Astrocyte (in vitro differentiated cells and primary cell): ENCODE measurements at regions not wholly inside any gene's neighbourhood (a gene's known extent, or its start where the extent isn't known, plus 50 kb on each side); places are given as distances from the start of the nearest gene placed in this dataset.

Source experiments
- DNase-seq: peaks from one replicate; pipeline ENCODE4 v3.0.0-alpha.2; 2010; ENCODE audit warnings: low read depth
- FAIRE-seq: peaks from 2 replicates; lab custom pipeline; 2011; peaks lifted over from hg19 to GRCh38; lab: Jason Lieb, UNC
- H2AFZ ChIP-seq: 2 replicates; pipeline ENCODE4 v1.6.0; 2012; ENCODE audit warnings: low read depth, low read length, inconsistent platforms
- H3K27ac ChIP-seq: 2 replicates; pipeline ENCODE4 v1.5.1; 2011; ENCODE audit warnings: low read depth, low read length, inconsistent platforms
- H3K27me3 ChIP-seq: 2 replicates; pipeline ENCODE4 v1.6.0; 2011; ENCODE audit warnings: low read length, inconsistent platforms; ENCODE audit not compliant: insufficient read depth
- H3K36me3 ChIP-seq: 2 replicates; pipeline ENCODE4 v1.5.1; 2011; ENCODE audit warnings: low read length, inconsistent platforms; ENCODE audit not compliant: insufficient read depth
- H3K4me1 ChIP-seq: 2 replicates; pipeline ENCODE4 v1.5.1; 2011; ENCODE audit warnings: low read length, inconsistent platforms; ENCODE audit not compliant: insufficient read depth
- H3K4me2 ChIP-seq: 2 replicates; pipeline ENCODE4 v1.6.0; 2012; ENCODE audit warnings: low read length, inconsistent platforms
- H3K4me3 ChIP-seq: 2 replicates; pipeline ENCODE4 v1.5.1; 2011; ENCODE audit warnings: low read depth, mild to moderate bottlenecking, low read length, inconsistent platforms; ENCODE audit not compliant: insufficient read depth
- H3K79me2 ChIP-seq: 2 replicates; pipeline ENCODE4 v1.6.0; 2012; ENCODE audit warnings: mild to moderate bottlenecking, low read length, inconsistent platforms; ENCODE audit not compliant: insufficient read depth
- H3K9ac ChIP-seq: 2 replicates; pipeline ENCODE4 v1.6.0; 2012; ENCODE audit warnings: mild to moderate bottlenecking, low read length, inconsistent platforms
- H3K9me3 ChIP-seq: 2 replicates; pipeline ENCODE4 v1.5.1; 2012; ENCODE audit warnings: low read depth, mild to moderate bottlenecking, low read length, inconsistent platforms; ENCODE audit not compliant: insufficient read depth
- H4K20me1 ChIP-seq: 2 replicates; pipeline ENCODE4 v1.6.0; 2012; ENCODE audit warnings: low read length, inconsistent platforms; ENCODE audit not compliant: insufficient read depth
- H3K27ac Mint-ChIP-seq: one replicate; pipeline ENCODE4 v1.8.0; 2021; ENCODE audit warnings: mild to moderate bottlenecking, mixed read lengths; ENCODE audit not compliant: unreplicated experiment
- H3K27me3 Mint-ChIP-seq: one replicate; pipeline ENCODE4 v1.8.0; 2021; ENCODE audit warnings: low read depth, mixed read lengths; ENCODE audit not compliant: unreplicated experiment
- H3K36me3 Mint-ChIP-seq: one replicate; pipeline ENCODE4 v1.8.0; 2021; ENCODE audit warnings: low read depth, mixed read lengths; ENCODE audit not compliant: unreplicated experiment
- H3K4me1 Mint-ChIP-seq: one replicate; pipeline ENCODE4 v1.8.0; 2021; ENCODE audit warnings: low read depth, mixed read lengths; ENCODE audit not compliant: unreplicated experiment
- H3K4me3 Mint-ChIP-seq: one replicate; pipeline ENCODE4 v1.8.0; 2021; ENCODE audit warnings: mild to moderate bottlenecking, moderate library complexity, mixed read lengths; ENCODE audit not compliant: unreplicated experiment
- H3K9me3 Mint-ChIP-seq: one replicate; pipeline ENCODE4 v1.8.0; 2021; ENCODE audit warnings: mild to moderate bottlenecking, mixed read lengths; ENCODE audit not compliant: unreplicated experiment
- CTCF ChIP-seq: IDR thresholded peaks from 2 replicates; pipeline ENCODE4 v1.5.1; 2011; ENCODE audit warnings: low read depth, mild to moderate bottlenecking, inconsistent platforms, low read length, moderate library complexity; ENCODE audit not compliant: insufficient read depth
- EZH2 ChIP-seq: IDR thresholded peaks from 2 replicates; pipeline ENCODE4 v1.6.1; 2012; ENCODE audit warnings: mild to moderate bottlenecking, low read length, inconsistent platforms; ENCODE audit not compliant: insufficient read depth

DNA sequence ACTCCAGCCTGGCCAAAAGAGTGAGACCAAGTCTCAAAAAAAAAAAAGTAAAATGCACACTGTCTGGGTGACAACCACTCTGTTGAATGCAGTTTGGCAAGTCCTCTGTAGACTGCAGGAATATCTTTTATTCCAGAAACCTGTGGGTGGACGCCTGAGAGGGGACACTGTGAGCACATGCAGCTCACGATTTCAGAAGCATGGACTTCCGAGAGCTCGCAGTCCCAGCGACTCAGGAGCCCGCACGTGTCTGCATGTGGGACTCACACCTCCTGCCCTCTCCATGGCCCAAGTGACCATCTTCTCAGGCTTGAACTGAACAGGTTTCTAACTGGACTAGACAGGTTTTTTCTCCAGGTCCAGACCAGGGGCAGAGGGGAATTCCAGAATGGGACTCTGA is 388.6 kb upstream of the IRX2 start:
- no peaks in the 10 kb centered on the region for H3K27me3 ChIP-seq
- no peaks in the 10 kb centered on the region for H3K4me1 ChIP-seq
- no peak for DNase-seq
- H3K4me2 ChIP-seq, result no peak overlapping the region
- no peaks in the 10 kb centered on the region for H3K36me3 ChIP-seq
- H3K79me2 ChIP-seq, result no peaks in the 10 kb centered on the region
- H3K9me3 ChIP-seq, result no peaks in the 10 kb centered on the region
- H3K4me3 ChIP-seq, result no peak overlapping the region
- H2AFZ ChIP-seq, result no peak overlapping the region
- peaks cover 2% of the 10 kb centered on the region for H3K27me3 Mint-ChIP-seq
- H4K20me1 ChIP-seq, result no peaks in the 10 kb centered on the region
- H3K27ac ChIP-seq, result no peak overlapping the region
- H3K9ac ChIP-seq, result no peak overlapping the region
- no peaks in the 10 kb centered on the region for H3K36me3 Mint-ChIP-seq
- no peak overlapping the region for H3K27ac Mint-ChIP-seq
- H3K4me3 Mint-ChIP-seq, result no peak overlapping the region
- TF ChIP-seq CTCF, result no peak
- no peak for TF ChIP-seq EZH2
- peaks cover 2% of the 10 kb centered on the region for H3K4me1 Mint-ChIP-seq
- FAIRE-seq, result no peak
- H3K9me3 Mint-ChIP-seq, result peaks cover 4% of the 10 kb centered on the region

DNA sequence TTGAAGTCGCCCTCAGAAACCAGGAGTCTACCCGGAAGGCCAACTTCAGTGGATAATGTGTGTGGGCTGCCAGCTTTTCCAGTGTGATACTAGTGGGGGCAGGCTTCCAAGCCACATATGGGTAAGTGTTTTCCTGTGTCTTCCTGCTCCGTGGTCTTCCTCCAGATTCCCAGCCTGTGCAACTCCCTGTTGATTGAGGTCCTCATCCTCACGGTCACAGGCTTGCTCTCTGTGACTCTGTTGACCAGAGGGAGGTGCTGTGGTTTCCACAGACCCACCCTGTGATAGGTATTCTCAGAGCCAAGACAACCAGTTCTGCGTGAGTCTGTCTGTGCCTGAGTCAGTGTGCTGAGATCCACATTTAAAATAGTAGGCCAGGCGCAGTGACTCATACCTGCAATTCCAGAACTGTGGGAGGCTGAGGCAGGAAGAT is 388.0 kb upstream of the IRX2 start:
- TF ChIP-seq EZH2, result no peak
- no peak for TF ChIP-seq CTCF
- Histone ChIP-seq H3K4me1 (no peaks in the 10 kb centered on the region), H3K27ac (no peak overlapping the region), H3K36me3 (no peaks in the 10 kb centered on the region), H3K9me3 (no peaks in the 10 kb centered on the region), H3K79me2 (no peaks in the 10 kb centered on the region), H3K4me3 (no peak overlapping the region), H3K4me2 (no peak overlapping the region), H2AFZ (no peak overlapping the region), H4K20me1 (no peaks in the 10 kb centered on the region), H3K27me3 (no peaks in the 10 kb centered on the region), H3K9ac (no peak overlapping the region)
- no peaks in the 10 kb centered on the region for H3K36me3 Mint-ChIP-seq
- DNase-seq, result peak; percentile 78
- H3K4me1 Mint-ChIP-seq, result peaks cover 4% of the 10 kb centered on the region
- no peak for FAIRE-seq
- H3K27ac Mint-ChIP-seq, result peak overlapping the region; percentile 82
- peaks cover 2% of the 10 kb centered on the region for H3K27me3 Mint-ChIP-seq
- no peak overlapping the region for H3K4me3 Mint-ChIP-seq
- H3K9me3 Mint-ChIP-seq, result peaks cover 2% of the 10 kb centered on the region

GRCh38 chr5:3131161-3131560 is 379.7 kb upstream of the IRX2 start:
- Mint-ChIP-seq H3K27ac (no peak overlapping the region), H3K4me3 (no peak overlapping the region), H3K36me3 (peaks cover 2% of the 10 kb centered on the region), H3K4me1 (peaks cover 2% of the 10 kb centered on the region), H3K27me3 (peaks cover 30% of the 10 kb centered on the region), H3K9me3 (peaks cover 4% of the 10 kb centered on the region)
- H3K36me3 ChIP-seq, result no peaks in the 10 kb centered on the region
- no peak overlapping the region for H3K4me3 ChIP-seq
- no peaks in the 10 kb centered on the region for H3K9me3 ChIP-seq
- H4K20me1 ChIP-seq, result no peaks in the 10 kb centered on the region
- TF ChIP-seq CTCF (no peak), EZH2 (no peak)
- H3K27ac ChIP-seq, result no peak overlapping the region
- H3K27me3 ChIP-seq, result no peaks in the 10 kb centered on the region
- H3K4me1 ChIP-seq, result no peaks in the 10 kb centered on the region
- H3K4me2 ChIP-seq, result no peak overlapping the region
- no peak overlapping the region for H3K9ac ChIP-seq
- no peak for DNase-seq
- H2AFZ ChIP-seq, result no peak overlapping the region
- no peak for FAIRE-seq
- no peaks in the 10 kb centered on the region for H3K79me2 ChIP-seq
